NCI-H2196 treated with DMSO at 0.1 percent for 48 hours (cell line): ENCODE measurements at regions not wholly inside any gene's neighbourhood (a gene's known extent, or its start where the extent isn't known, plus 50 kb on each side); places are given as distances from the start of the nearest gene placed in this dataset.

Source experiments
- DNase-seq: peaks from one replicate; lab custom pipeline; 2025; ENCODE audit not compliant: unreplicated experiment; lab: John Stamatoyannopoulos, UW

DNA sequence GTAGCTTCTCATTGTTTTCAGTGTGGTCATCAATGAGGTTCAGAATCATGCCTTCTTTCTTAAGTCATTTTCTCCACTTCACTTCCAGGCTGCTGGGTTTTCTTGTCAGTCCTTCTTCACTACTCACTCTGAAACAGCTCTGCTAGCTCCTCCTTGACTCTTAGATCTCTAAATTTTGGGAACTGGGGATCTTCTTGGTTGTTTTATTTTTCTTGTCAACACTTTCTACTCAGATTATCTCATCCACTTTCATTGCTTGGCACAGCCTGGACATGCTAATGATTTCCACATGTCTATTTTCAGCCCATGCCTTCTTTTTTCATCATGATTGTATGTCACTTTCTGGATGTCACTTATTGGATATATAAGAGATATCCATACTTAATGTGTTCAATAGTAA is 517.8 kb upstream of the DSEL start:
- DNase-seq = no peak

DNA sequence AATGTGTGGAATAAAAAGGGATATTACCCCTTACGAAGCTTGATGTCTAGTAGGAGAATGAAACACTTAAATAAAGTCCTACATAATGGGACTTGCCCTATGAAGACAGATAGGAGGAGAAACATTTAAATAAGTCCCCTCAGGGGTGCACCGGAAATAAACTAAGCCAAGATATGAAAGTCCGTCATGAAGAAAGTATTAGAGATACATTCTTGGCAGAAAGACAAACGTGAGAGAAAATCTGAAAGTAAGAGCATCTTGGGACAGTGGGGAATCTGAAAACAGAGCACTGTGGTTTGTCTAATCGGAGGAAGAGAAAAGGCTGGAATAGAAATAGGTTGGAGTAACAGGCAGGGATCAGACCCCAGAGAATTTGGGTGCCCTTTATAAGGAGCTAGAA is 516.9 kb upstream of the DSEL start:
- DNase-seq = no peak

- DNase-seq = no peak
Observed at GRCh38 chr18:68024716-68025115, 508.2 kb upstream of the DSEL start.

DNA sequence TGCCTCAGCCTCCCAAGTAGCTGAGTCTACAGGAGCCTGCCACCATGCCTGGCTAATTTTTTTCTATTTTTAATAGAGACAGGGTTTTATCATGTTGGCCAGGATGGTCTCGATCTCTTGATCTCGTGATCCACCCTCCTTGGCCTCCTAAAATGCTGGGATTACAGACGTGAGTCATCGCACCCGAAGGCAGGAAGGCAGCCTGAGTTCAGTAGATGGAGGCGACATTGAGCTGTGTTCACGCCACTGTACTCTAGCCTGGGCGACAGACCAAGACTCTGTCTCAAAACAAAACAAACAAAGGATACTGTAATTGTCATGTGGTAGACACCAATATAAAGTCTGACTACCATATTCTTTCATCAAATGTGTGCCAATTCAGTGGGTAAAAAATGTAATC is 500.9 kb upstream of the DSEL start:
- no peak for DNase-seq

GRCh38 chr18:67997496-67997895 is 481.0 kb upstream of the DSEL start:
- no peak for DNase-seq

DNA sequence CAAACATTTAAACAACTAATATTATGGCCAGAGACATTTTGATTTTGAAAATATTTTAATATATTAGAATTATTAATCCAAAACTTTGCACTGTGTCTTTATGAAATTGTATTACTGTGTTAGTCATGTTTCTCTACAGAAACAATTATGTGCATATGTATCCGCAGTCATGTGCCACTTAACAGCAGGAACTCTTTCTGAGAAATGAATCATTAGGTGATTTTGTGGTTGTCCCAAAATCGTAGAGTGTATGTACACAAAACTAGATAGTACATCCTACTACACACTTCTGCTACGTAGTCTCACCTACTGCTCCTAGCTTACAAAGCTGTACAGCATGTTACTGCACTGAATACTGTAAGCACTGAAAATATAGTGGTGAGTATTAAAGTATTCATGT is 479.2 kb upstream of the DSEL start:
- DNase-seq = no peak

DNA sequence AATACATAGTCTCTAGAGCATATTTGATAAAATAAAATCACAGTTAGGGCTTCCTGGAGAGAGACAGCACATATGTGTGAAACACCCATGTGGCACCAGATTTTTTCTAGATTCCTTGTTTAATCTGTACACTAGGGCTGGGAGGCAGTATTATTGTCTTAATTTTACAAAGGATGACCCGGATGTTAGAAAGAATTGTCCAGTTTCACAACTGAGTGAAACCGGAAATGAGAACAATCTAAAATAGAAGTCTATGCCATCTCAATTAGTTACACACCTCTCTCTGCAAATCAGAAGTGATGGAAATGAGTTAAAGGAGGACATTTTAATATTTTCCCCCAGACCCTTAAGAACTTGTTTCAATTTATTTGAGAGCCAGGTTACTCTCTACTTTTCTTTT is 463.7 kb upstream of the DSEL start:
- no peak for DNase-seq

- DNase-seq = no peak
Observed at GRCh38 chr18:67977067-67977616, 460.6 kb upstream of the DSEL start.

- no peak for DNase-seq
Observed at GRCh38 chr18:67973916-67974315, 457.4 kb upstream of the DSEL start.

GRCh38 chr18:67969458-67969857 is 452.9 kb upstream of the DSEL start:
- no peak for DNase-seq

DNA sequence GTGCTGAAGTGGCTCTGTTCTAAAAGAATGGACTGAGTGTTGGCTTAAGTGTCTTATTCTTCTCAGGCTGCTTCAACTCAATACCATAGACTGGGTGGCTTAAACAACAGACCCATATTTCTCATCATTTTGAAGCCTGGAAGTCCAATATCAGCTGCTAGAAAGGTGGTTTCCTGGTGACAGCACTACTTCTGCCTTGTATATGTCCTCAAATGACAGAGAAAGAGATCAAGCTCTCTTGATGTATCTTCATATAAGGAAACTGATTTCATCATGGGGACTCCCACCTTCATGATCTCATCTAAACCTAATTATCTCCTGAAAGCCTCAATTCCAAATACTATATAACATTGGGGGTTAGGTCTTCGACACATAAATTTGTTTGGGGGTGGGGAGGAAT is 449.7 kb upstream of the DSEL start:
- DNase-seq = no peak

DNA sequence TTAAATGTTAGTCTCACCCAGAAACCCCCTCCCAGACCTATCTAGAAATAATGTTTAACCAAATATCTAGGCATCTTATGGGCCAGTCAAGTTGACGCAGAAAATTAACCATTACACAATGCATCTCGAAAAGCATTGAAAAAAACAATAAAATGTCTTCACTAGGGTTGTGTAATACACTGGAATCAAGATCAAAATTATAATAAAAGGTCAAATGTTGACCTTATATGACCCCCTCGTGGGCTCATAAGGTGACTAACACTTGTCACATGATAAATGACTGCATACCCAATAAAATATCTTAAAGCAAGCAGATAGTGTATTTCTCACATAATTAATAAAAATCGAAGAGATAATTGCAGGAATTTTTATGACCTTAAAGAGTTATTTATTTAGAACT is 447.9 kb upstream of the DSEL start:
- DNase-seq = no peak

DNA sequence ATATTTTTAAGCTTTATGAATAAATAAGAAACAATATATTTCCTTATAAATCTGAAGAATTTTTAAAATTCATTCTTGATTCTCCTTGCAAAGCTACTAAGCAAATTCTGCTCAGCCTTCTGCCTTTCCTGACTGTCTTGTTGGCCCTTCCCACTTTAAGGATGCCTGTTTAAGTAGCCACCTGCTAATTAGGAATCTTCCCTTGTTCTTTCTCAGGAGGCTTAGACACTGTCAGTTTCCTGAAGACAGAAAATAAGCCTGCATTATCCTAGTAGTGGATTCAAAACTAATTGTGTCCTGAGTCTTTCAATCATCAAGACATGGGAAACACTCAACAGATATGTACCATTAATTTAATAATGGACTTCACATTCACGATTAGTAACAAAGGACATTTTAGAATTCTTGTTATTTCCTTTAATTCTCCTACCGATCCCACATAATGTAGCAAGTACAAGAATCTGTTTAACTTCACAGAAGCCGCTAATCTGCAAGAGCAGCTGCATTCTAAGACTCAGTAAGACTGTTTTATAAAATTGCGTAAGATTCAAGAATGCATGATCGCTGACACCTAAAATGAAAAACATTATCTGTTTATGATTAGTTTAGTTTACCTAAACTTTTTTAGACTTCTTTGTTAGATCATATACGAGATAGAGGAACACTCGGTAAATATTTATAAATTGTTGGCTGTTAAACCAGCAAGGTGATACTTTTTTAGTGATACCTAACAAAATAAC is 445.4 kb upstream of the DSEL start:
- DNase-seq = no peak

GRCh38 chr18:67957684-67958083 is 441.2 kb upstream of the DSEL start:
- DNase-seq = no peak

GRCh38 chr18:67954594-67954993 is 438.1 kb upstream of the DSEL start:
- no peak for DNase-seq

GRCh38 chr18:67951137-67951536 is 434.6 kb upstream of the DSEL start:
- no peak for DNase-seq

DNA sequence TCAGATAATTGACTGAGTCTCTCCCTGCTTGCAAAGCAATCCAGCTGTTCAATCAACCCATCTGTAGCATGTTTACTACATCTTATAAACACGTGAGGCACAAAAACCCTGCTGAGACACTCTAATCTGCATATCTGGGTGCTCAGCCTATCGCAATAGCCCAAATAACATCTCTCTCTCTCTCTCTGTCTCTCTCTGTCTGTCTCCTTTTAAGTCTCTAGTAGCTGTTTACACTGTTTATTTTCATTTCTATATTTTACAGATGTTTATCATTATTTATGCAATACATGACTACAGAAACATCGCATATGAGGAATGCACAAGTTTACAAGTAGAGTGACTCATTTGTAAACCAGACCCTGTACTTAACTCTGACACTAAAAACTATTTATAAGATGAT is 422.1 kb upstream of the DSEL start:
- no peak for DNase-seq

DNA sequence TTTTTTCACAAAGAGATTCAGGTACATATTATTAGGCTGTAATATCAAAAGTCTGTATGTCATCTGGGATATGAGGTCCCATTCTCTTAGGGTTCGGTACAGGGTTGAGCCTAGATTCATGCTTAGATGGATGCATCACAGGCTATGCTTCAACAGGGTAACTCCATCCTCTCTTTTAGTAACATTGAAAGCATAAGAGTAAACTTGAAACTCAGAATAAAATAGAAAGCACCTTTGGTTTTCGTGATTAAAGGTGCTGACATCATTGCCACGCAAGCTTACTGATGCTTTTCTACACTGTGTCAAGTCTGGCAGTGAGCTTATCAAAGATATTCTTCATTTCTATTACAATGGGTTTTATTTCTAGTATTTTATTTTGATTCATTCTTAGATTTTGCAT is 419.1 kb upstream of the DSEL start:
- no peak for DNase-seq

DNA sequence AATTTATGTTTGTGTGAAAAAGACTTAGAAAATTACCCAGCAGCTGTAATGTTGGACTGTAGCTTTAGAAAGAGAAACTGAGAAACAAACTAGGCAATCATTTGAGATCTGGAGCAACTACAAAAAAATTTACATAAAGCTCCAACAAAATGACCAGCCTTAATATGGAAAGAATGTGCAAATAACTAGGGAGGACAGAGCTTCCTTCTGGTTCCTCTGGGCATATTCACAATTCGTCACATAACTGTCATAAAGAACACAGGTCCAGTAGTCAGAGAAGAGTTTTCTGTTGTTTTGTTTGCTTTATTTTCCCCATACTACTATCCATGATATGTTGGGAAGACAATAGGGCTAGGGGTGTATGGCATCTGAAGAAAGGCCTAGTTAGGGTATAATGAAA is 416.8 kb upstream of the DSEL start:
- DNase-seq = no peak

DNA sequence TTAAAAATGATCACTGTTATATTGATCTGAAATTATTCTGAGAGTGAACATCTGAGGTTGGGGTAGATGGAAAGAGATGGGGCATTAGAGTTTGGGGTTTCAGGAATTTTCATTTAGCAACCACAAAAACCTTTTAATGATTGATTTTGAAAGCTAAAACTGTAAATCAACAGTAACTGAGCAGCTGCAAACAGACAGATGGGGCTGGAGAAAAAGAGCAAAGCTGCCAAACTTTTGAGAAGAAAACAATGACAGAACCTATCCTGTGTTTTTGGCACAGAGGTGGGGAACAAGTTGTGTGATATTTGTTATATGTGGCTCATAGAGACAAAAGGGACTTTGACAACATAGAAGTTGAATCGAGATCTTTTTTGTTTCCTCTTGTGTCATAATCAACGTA is 415.8 kb upstream of the DSEL start:
- no peak for DNase-seq

- DNase-seq = no peak
Observed at GRCh38 chr18:67926929-67927864, 410.7 kb upstream of the DSEL start.

- no peak for DNase-seq
Observed at GRCh38 chr18:67924656-67925055, 408.1 kb upstream of the DSEL start.
